Adrenal gland (tissue), 9 donors: ENCODE measurements at regions not wholly inside any gene's neighbourhood (a gene's known extent, or its start where the extent isn't known, plus 50 kb on each side); places are given as distances from the start of the nearest gene placed in this dataset.
"Not testable (repeated sequence)": the region's sequence is repeated elsewhere in the genome, so short reads cannot be mapped to it uniquely, and the experiment has no call there.

Source experiments
- DNase-seq, 7 donors: peaks; one replicate each; pipeline ENCODE4 v3.0.0-alpha.2; 2019 to 2020
- H3K27ac ChIP-seq, 5 donors: fragments of 200-600 bp; sonication (generic) in 4 of 5; 1 replicate in 3 of 5; 2 replicates in 2 of 5; pipeline versions ENCODE4 v1.5.1 to v1.8.0; 2016 to 2020; ENCODE audit warnings: mild to moderate bottlenecking in 1 of 5
- H3K27me3 ChIP-seq: fragments of 200-600 bp; 2 replicates; pipeline ENCODE4 v1.8.0; 2021
- H3K36me3 ChIP-seq, 2 donors: fragments of 200-600 bp; replicated peaks in 1 of 2; 1 replicate in 1 of 2; 2 replicates in 1 of 2; pipeline versions ENCODE4 v1.5.1 to v1.8.0; 2018 to 2022
- H3K4me1 ChIP-seq, 2 donors: fragments of 200-600 bp; replicated peaks in 1 of 2; 1 replicate in 1 of 2; 2 replicates in 1 of 2; pipeline versions ENCODE4 v1.5.1 to v1.8.0; 2018 to 2021
- H3K4me3 ChIP-seq, 4 donors: fragments of 200-600 bp; sonication (generic) in 3 of 4; one replicate each; pipeline ENCODE4 v1.5.1; 2016 to 2018
- H3K9me3 ChIP-seq, 3 donors: fragments of 200-600 bp; sonication (generic) in 1 of 3; replicated peaks in 1 of 3; 1 replicate in 2 of 3; 2 replicates in 1 of 3; pipeline versions ENCODE4 v1.5.1 to v1.8.0; 2016 to 2021
- POLR2A ChIP-seq, 2 donors: fragments of 450-650 bp; IDR thresholded peaks; one replicate each; pipeline ENCODE4 v1.6.1; 2017; ENCODE audit warnings: antibody characterized with exemption in 2 of 2, mild to moderate bottlenecking in 2 of 2, moderate library complexity in 1 of 2
- WGBS, 4 donors: extraction: QIAGEN DNeasy Blood & Tissue Kit in 2 of 4; methylation state at CpG; one replicate each; pipeline versions ENCODE4 v1.1.5 to v1.1.7; 2013 to 2017; 5-methylcytosine and 5-hydroxymethylcytosine counted together
- intact Hi-C, 2 donors: fragments of 100-400 bp; cut with DNase I; formaldehyde crosslinking; loops; one replicate each; pipeline versions ENCODE4 v1.14.1 to v1.15.0; 2022 to 2023
- TF ChIP-seq, protein P1 (sequence below), 6 experiments: fragments of 450-650 bp in 4 of 6; fragments of 200-600 bp in 2 of 6; sonication (generic) in 1 of 6; IDR thresholded peaks; 1 replicate in 5 of 6; 2 replicates in 1 of 6; pipeline versions ENCODE4 v1.5.1 to v1.8.0; 2016 to 2021; ENCODE audit warnings: antibody characterized with exemption in 6 of 6, mild to moderate bottlenecking in 2 of 6, moderate library complexity in 1 of 6
- donor health status: healthy with polysubstance abuse.
- donor health status: Bipolar disorder and iron deficiency.
- donor health status: DM: yes; HTN: yes; CAD: no.
- donor health status: DM: no; HTN: no; CAD: no.
- donor health status: DM: no; HTN: no; CAD: no.

GRCh38 chrX:151099001-151099400 lies 77.4 kb upstream of the GPR50 start:
- intact Hi-C loops, result no loop called here
- no peaks in the 10 kb centered on the region for H3K4me1 ChIP-seq
- H3K27me3 ChIP-seq, result peaks cover 4% of the 10 kb centered on the region
- DNase-seq, result peak in 4 of 7 donors; percentile 16 to 42 (median 21)
- no peak for TF ChIP-seq POLR2A (IDR thresholded peaks at IDR 0.05)
- TF ChIP-seq, protein P1, sequence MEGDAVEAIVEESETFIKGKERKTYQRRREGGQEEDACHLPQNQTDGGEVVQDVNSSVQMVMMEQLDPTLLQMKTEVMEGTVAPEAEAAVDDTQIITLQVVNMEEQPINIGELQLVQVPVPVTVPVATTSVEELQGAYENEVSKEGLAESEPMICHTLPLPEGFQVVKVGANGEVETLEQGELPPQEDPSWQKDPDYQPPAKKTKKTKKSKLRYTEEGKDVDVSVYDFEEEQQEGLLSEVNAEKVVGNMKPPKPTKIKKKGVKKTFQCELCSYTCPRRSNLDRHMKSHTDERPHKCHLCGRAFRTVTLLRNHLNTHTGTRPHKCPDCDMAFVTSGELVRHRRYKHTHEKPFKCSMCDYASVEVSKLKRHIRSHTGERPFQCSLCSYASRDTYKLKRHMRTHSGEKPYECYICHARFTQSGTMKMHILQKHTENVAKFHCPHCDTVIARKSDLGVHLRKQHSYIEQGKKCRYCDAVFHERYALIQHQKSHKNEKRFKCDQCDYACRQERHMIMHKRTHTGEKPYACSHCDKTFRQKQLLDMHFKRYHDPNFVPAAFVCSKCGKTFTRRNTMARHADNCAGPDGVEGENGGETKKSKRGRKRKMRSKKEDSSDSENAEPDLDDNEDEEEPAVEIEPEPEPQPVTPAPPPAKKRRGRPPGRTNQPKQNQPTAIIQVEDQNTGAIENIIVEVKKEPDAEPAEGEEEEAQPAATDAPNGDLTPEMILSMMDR (IDR thresholded peaks at IDR 0.05), result no peak
- WGBS, 4 donors, result 28 to 53% (median 43%) methylated on average over 6 of the region's 6 CpGs
- H3K36me3 ChIP-seq, result no peaks in the 10 kb centered on the region
- H3K27ac ChIP-seq, result no peak overlapping the region
- no peaks in the 10 kb centered on the region for H3K9me3 ChIP-seq
- H3K4me3 ChIP-seq, result no peak overlapping the region

DNA sequence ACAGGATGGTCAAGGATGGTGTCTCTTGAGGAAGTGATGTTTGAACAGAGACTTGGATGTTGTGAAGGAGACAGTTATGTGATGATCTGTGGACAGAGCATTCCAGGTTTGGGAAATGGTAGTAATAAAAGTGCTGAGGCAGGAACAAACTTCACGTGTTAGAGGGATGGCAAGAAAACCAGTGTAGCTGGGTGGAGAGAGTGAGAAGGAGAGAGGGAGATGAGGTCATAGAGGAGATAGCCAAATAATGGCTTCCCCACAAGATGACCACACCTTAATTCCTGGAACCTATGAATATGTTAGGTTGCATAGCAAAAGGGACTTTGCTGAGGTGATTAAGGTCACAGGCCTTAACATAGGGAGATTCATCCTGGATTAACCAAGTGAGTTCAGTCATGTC lies 75.6 kb upstream of the GPR50 start:
- DNase-seq, result no peak
- 52 to 85% (median 72%) methylated on average over 1 of the region's 1 CpG for WGBS, 4 donors
- TF ChIP-seq, protein P1 (IDR thresholded peaks at IDR 0.05), result no peak
- TF ChIP-seq POLR2A (IDR thresholded peaks at IDR 0.05), result no peak
- no peak overlapping the region for H3K4me3 ChIP-seq
- H3K27ac ChIP-seq, result no peak overlapping the region
- no peaks in the 10 kb centered on the region for H3K4me1 ChIP-seq
- intact Hi-C loops, result no loop called here
- H3K27me3 ChIP-seq, result peaks cover 5% of the 10 kb centered on the region
- no peaks in the 10 kb centered on the region for H3K9me3 ChIP-seq
- H3K36me3 ChIP-seq, result no peaks in the 10 kb centered on the region

DNA sequence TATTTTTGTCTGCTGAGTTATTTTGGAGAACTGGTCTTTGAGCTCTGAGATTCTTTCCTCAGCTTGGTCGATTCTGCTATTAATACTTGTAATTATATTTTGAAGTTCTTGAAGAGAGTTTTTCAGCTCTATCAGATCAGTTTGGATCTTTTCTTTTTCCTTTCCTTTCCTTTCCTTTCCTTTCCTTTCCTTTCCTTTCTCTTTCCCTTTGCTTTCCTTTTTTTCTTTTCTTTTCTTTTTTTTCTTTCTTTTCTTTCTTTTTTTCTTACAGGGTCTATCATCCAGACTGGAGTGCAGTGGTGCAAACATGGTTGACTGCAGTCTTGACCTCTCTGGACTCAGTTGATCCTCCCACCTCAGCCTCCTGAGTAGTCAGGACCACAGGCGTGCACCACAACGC lies 63.2 kb upstream of the GPR50 start:
- H3K36me3 ChIP-seq, H3K4me1 ChIP-seq, H3K4me3 ChIP-seq, intact Hi-C loops, H3K9me3 ChIP-seq, H3K27ac ChIP-seq, DNase-seq: not testable (repeated sequence)
- WGBS, 4 donors, result 67 to 81% (median 78%) methylated on average over 3 of the region's 3 CpGs
- peaks cover 21% of the 10 kb centered on the region for H3K27me3 ChIP-seq
